Heart right ventricle (tissue), 16 donors: ENCODE measurements at regions not wholly inside any gene's neighbourhood (a gene's known extent, or its start where the extent isn't known, plus 50 kb on each side); places are given as distances from the start of the nearest gene placed in this dataset.

Experiments used
- ATAC-seq, 8 donors: fragments of 200-7000 bp; cut with Tn5 transposase; one replicate each; pipeline ENCODE4 v1.9.1; 2020; ENCODE audit warnings: mild to moderate bottlenecking in 8 of 8, moderate library complexity in 8 of 8, moderate number of reproducible peaks in 1 of 8
- DNase-seq, 2 donors: peaks; one replicate each; pipeline ENCODE4 v3.0.0-alpha.2; 2020
- H3K27ac ChIP-seq, 10 donors: fragments of 200-600 bp; sonication (generic) in 2 of 10; one replicate each; pipeline versions ENCODE4 v1.5.0 to v1.8.0; 2020 to 2022; ENCODE audit warnings: mild to moderate bottlenecking in 3 of 10
- H3K27me3 ChIP-seq, 7 donors: fragments of 200-600 bp; one replicate each; pipeline ENCODE4 v1.8.0; 2021 to 2022; ENCODE audit warnings: mild to moderate bottlenecking in 2 of 7
- H3K36me3 ChIP-seq, 9 donors: fragments of 200-600 bp; sonication (generic) in 1 of 9; one replicate each; pipeline versions ENCODE4 v1.5.0 to v1.8.0; 2020 to 2022; ENCODE audit warnings: mild to moderate bottlenecking in 2 of 9
- H3K4me1 ChIP-seq, 9 donors: fragments of 200-600 bp; sonication (generic) in 1 of 9; one replicate each; pipeline versions ENCODE4 v1.5.0 to v1.8.0; 2020 to 2022; ENCODE audit warnings: mild to moderate bottlenecking in 4 of 9
- H3K4me3 ChIP-seq, 10 donors: fragments of 200-600 bp; sonication (generic) in 2 of 10; one replicate each; pipeline versions ENCODE4 v1.5.0 to v1.8.0; 2020 to 2022; ENCODE audit warnings: mild to moderate bottlenecking in 7 of 10, moderate library complexity in 2 of 10
- H3K9me3 ChIP-seq, 11 donors: fragments of 200-600 bp in 10 of 11; sonication (generic) in 2 of 11; one replicate each; pipeline versions ENCODE4 v1.5.0 to v1.8.0; 2013 to 2022; ENCODE audit warnings: mild to moderate bottlenecking in 2 of 11, control low read depth in 1 of 11, moderate library complexity in 1 of 11
- WGBS, 2 donors: extraction: QIAGEN DNeasy Blood & Tissue Kit; methylation state at CpG; one replicate each; pipeline ENCODE4 v1.1.7; 2013; ENCODE audit warnings: inconsistent platforms in 1 of 2; 5-methylcytosine and 5-hydroxymethylcytosine counted together
- intact Hi-C, 10 donors: fragments of 100-400 bp; cut with DNase I; formaldehyde crosslinking; loops; one replicate each; pipeline versions ENCODE4 v1.11.1 to v1.14.2; 2022
- TF ChIP-seq, protein P1 (sequence below), 9 donors: fragments of 200-600 bp; sonication (generic) in 2 of 9; IDR thresholded peaks; one replicate each; pipeline versions ENCODE4 v1.5.0 to v1.8.0; 2021 to 2022; ENCODE audit warnings: antibody characterized with exemption in 9 of 9, mild to moderate bottlenecking in 5 of 9, moderate library complexity in 1 of 9
- donor health status: Arrhythmogenic right ventricular cardiomyopathy.
- donor health status: ischemic (EF 13 %, LVEDD 7.1; RV severe dilation, severe dysfunction).
- donor health status: healthy with polysubstance abuse.
- donor health status: DM: no; HTN: yes; CAD: no.
- donor health status: DM: no; HTN: no; CAD: no.
- donor health status: ischemic (EF 25% LVEDD 6.9; RV normal size, moderate dysfunction).
- donor health status: ischemic (EF 25% LVEDD 5.7; RV mildly dilated, moderate dysfunction).
- donor health status: healthy.
- donor health status: DM: yes; HTN: yes; CAD: no.
- donor health status: Ischemic cardiomyopathy.
- donor health status: ischemic (EF 35%, LVEDD 5.7; RV mildly dilated, moderate dysfunction).
- donor health status: nonischemic (EF 11% LVEDD 7.7; RV severe dilation, severe dysfunction).
- donor health status: DM: yes; HTN: yes; CAD: no.
- donor health status: PGD.
- donor health status: ischemic (EF 29% LVEDD 5.4; RV normal size, mild dysfunction).
- donor health status: nonischemic (EF 23%, LVEDD 6.1; RV moderate dilation, normal function).

GRCh38 chr1:61004262-61005003 lies 77.9 kb upstream of the NFIA start:
- 81 to 92% methylated on average over 4 of the region's 4 CpGs for WGBS, 2 donors

DNA sequence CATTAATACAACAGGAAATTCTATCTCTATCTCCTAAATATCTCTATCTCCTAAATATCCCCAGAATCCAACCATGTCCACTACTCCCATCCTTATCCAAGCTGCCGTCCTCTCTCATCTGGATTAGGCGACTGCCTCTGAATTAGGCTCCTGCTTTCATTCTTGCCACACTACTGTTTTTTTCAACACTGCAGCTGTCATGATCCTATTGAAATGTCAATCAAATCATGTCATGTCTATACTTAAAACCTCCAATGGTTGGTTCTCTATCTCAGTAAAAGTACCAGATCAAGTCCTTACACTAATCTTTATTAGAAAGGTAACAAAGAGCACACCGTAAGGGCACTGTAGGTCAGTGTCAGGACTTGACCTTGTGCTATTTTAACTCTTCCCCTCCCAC lies 82.0 kb upstream of the NFIA start:
- H3K4me1 ChIP-seq = no peaks in the 10 kb centered on the region
- WGBS, 2 donors = 73 to 82% methylated on average over 3 of the region's 3 CpGs
- H3K27ac ChIP-seq = no peak overlapping the region
- TF ChIP-seq, protein P1, sequence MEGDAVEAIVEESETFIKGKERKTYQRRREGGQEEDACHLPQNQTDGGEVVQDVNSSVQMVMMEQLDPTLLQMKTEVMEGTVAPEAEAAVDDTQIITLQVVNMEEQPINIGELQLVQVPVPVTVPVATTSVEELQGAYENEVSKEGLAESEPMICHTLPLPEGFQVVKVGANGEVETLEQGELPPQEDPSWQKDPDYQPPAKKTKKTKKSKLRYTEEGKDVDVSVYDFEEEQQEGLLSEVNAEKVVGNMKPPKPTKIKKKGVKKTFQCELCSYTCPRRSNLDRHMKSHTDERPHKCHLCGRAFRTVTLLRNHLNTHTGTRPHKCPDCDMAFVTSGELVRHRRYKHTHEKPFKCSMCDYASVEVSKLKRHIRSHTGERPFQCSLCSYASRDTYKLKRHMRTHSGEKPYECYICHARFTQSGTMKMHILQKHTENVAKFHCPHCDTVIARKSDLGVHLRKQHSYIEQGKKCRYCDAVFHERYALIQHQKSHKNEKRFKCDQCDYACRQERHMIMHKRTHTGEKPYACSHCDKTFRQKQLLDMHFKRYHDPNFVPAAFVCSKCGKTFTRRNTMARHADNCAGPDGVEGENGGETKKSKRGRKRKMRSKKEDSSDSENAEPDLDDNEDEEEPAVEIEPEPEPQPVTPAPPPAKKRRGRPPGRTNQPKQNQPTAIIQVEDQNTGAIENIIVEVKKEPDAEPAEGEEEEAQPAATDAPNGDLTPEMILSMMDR (IDR thresholded peaks at IDR 0.05) = no peak
- no peaks in the 10 kb centered on the region for H3K9me3 ChIP-seq
- H3K27me3 ChIP-seq = no peaks in the 10 kb centered on the region
- no peak for ATAC-seq
- no peaks in the 10 kb centered on the region for H3K36me3 ChIP-seq
- H3K4me3 ChIP-seq = no peak overlapping the region
- DNase-seq = no peak
- intact Hi-C loops = no loop called here

More at GRCh38 chr1:61004262-61005003, 77.9 kb upstream of the NFIA start:
- DNase-seq = no peak
- Histone ChIP-seq H3K36me3 (no peaks in the 10 kb centered on the region), H3K4me3 (no peak overlapping the region), H3K27ac (no peak overlapping the region), H3K4me1 (peaks cover 0 to 7% (median 0%) of the 10 kb centered on the region in 9 donors), H3K9me3 (no peaks in the 10 kb centered on the region), H3K27me3 (no peaks in the 10 kb centered on the region)
- intact Hi-C loops = no loop called here
- peak in 3 of 8 donors; percentile 29 to 50 (median 37) for ATAC-seq
- TF ChIP-seq, protein P1 (IDR thresholded peaks at IDR 0.05) = no peak

- Histone ChIP-seq H3K4me3 (no peak overlapping the region), H3K36me3 (no peaks in the 10 kb centered on the region), H3K4me1 (no peaks in the 10 kb centered on the region), H3K9me3 (no peaks in the 10 kb centered on the region), H3K27ac (no peak overlapping the region), H3K27me3 (no peaks in the 10 kb centered on the region)
- TF ChIP-seq, protein P1 (IDR thresholded peaks at IDR 0.05) = no peak
- intact Hi-C loops = no loop called here
- ATAC-seq (no peak), DNase-seq (no peak)
- 82 to 84% methylated on average over 5 of the region's 5 CpGs for WGBS, 2 donors
Observed at GRCh38 chr1:60998786-60999185, 83.6 kb upstream of the NFIA start.

GRCh38 chr1:60994828-60995492 lies 87.4 kb upstream of the NFIA start:
- Histone ChIP-seq H3K4me3 (no peak overlapping the region), H3K4me1 (peaks cover 0 to 15% (median 9%) of the 10 kb centered on the region in 9 donors), H3K36me3 (no peaks in the 10 kb centered on the region), H3K27me3 (no peaks in the 10 kb centered on the region), H3K9me3 (no peaks in the 10 kb centered on the region), H3K27ac (no peak overlapping the region)
- intact Hi-C loops = loop anchor here in 1 of 10 donors (5.0 kb wide), 1 partner anchor 42 kb away; no protein-coding TSS in a partner anchor
- TF ChIP-seq, protein P1 (IDR thresholded peaks at IDR 0.05) = no peak
- DNase-seq = no peak
- no peak for ATAC-seq
